Mononuclear cell (primary cell): ENCODE measurements at regions not wholly inside any gene's neighbourhood (a gene's known extent, or its start where the extent isn't known, plus 50 kb on each side); places are given as distances from the start of the nearest gene placed in this dataset.

Experiments
- H3K27me3 ChIP-seq: 2 replicates; pipeline ENCODE4 v1.6.0; 2011; ENCODE audit warnings: low read length, control low read depth; ENCODE audit not compliant: insufficient read depth
- H3K4me1 ChIP-seq: 2 replicates; pipeline ENCODE4 v1.5.1; 2011; ENCODE audit warnings: mild to moderate bottlenecking, low read length, control low read depth; ENCODE audit not compliant: insufficient read depth
- H3K4me3 ChIP-seq: 2 replicates; pipeline ENCODE4 v1.5.1; 2011; ENCODE audit warnings: mild to moderate bottlenecking, low read length, moderate library complexity
- H3K9me3 ChIP-seq: 2 replicates; pipeline ENCODE4 v1.5.1; 2011; ENCODE audit warnings: low read depth, mild to moderate bottlenecking, control low read depth, low read length

- no peak overlapping the region for H3K4me3 ChIP-seq
- H3K4me1 ChIP-seq: no peaks in the 10 kb centered on the region
- H3K9me3 ChIP-seq: no peaks in the 10 kb centered on the region
- H3K27me3 ChIP-seq: peaks cover 14% of the 10 kb centered on the region
Measured at GRCh38 chr2:37500031-37500430, 155.6 kb downstream of the QPCT start.

GRCh38 chr2:37501113-37501512 is 156.7 kb downstream of the QPCT start:
- no peak overlapping the region for H3K4me3 ChIP-seq
- H3K9me3 ChIP-seq: no peaks in the 10 kb centered on the region
- H3K4me1 ChIP-seq: no peaks in the 10 kb centered on the region
- peaks cover 14% of the 10 kb centered on the region for H3K27me3 ChIP-seq

- H3K4me3 ChIP-seq: no peak overlapping the region
- no peaks in the 10 kb centered on the region for H3K4me1 ChIP-seq
- H3K9me3 ChIP-seq: no peaks in the 10 kb centered on the region
- peaks cover 4% of the 10 kb centered on the region for H3K27me3 ChIP-seq
Measured at GRCh38 chr2:37506407-37507050, 162.1 kb downstream of the QPCT start.

- Histone ChIP-seq H3K27me3 (no peaks in the 10 kb centered on the region), H3K9me3 (no peaks in the 10 kb centered on the region)
Measured at GRCh38 chr2:37507051-37507410, 162.6 kb downstream of the QPCT start.

GRCh38 chr2:37507703-37508102 is 163.3 kb downstream of the QPCT start:
- Histone ChIP-seq H3K4me1 (no peaks in the 10 kb centered on the region), H3K9me3 (no peaks in the 10 kb centered on the region), H3K27me3 (no peaks in the 10 kb centered on the region)

More at GRCh38 chr2:37507051-37507410, 162.6 kb downstream of the QPCT start:
- no peak overlapping the region for H3K4me3 ChIP-seq
- no peaks in the 10 kb centered on the region for H3K4me1 ChIP-seq

GRCh38 chr2:37512971-37513370 is 158.5 kb downstream of the CDC42EP3 start:
- H3K9me3 ChIP-seq: no peaks in the 10 kb centered on the region
- H3K4me3 ChIP-seq: no peak overlapping the region
- no peaks in the 10 kb centered on the region for H3K27me3 ChIP-seq
- H3K4me1 ChIP-seq: no peaks in the 10 kb centered on the region

More at GRCh38 chr2:37507703-37508102, 163.3 kb downstream of the QPCT start:
- no peak overlapping the region for H3K4me3 ChIP-seq

- Histone ChIP-seq H3K4me3 (no peak overlapping the region), H3K9me3 (no peaks in the 10 kb centered on the region), H3K4me1 (peaks cover 30% of the 10 kb centered on the region), H3K27me3 (no peaks in the 10 kb centered on the region)
Measured at GRCh38 chr2:37523814-37524362, 147.6 kb downstream of the CDC42EP3 start.

- H3K27me3 ChIP-seq: no peaks in the 10 kb centered on the region
- no peak overlapping the region for H3K4me3 ChIP-seq
- peaks cover 30% of the 10 kb centered on the region for H3K4me1 ChIP-seq
- H3K9me3 ChIP-seq: no peaks in the 10 kb centered on the region
Measured at GRCh38 chr2:37526323-37526722, 145.1 kb downstream of the CDC42EP3 start.

- Histone ChIP-seq H3K9me3 (no peaks in the 10 kb centered on the region), H3K4me1 (peaks cover 28% of the 10 kb centered on the region), H3K4me3 (no peak overlapping the region), H3K27me3 (no peaks in the 10 kb centered on the region)
Measured at GRCh38 chr2:37526856-37527255, 144.6 kb downstream of the CDC42EP3 start.

- H3K27me3 ChIP-seq: no peaks in the 10 kb centered on the region
- no peak overlapping the region for H3K4me3 ChIP-seq
- peaks cover 25% of the 10 kb centered on the region for H3K4me1 ChIP-seq
- no peaks in the 10 kb centered on the region for H3K9me3 ChIP-seq
Measured at GRCh38 chr2:37527361-37527760, 144.1 kb downstream of the CDC42EP3 start.

- H3K4me3 ChIP-seq: no peak overlapping the region
- no peaks in the 10 kb centered on the region for H3K9me3 ChIP-seq
- H3K4me1 ChIP-seq: peaks cover 18% of the 10 kb centered on the region
- H3K27me3 ChIP-seq: no peaks in the 10 kb centered on the region
Measured at GRCh38 chr2:37529830-37530415, 141.5 kb downstream of the CDC42EP3 start.

- H3K4me1 ChIP-seq: peaks cover 9% of the 10 kb centered on the region
- no peaks in the 10 kb centered on the region for H3K27me3 ChIP-seq
- H3K4me3 ChIP-seq: no peak overlapping the region
- H3K9me3 ChIP-seq: no peaks in the 10 kb centered on the region
Measured at GRCh38 chr2:37532503-37532902, 138.9 kb downstream of the CDC42EP3 start.

GRCh38 chr2:37537316-37537715 is 134.1 kb downstream of the CDC42EP3 start:
- Histone ChIP-seq H3K27me3 (no peaks in the 10 kb centered on the region), H3K9me3 (no peaks in the 10 kb centered on the region), H3K4me3 (no peak overlapping the region), H3K4me1 (peaks cover 9% of the 10 kb centered on the region)

GRCh38 chr2:37541516-37541915 is 129.9 kb downstream of the CDC42EP3 start:
- peaks cover 1% of the 10 kb centered on the region for H3K4me1 ChIP-seq
- no peaks in the 10 kb centered on the region for H3K27me3 ChIP-seq
- H3K9me3 ChIP-seq: no peaks in the 10 kb centered on the region
- H3K4me3 ChIP-seq: no peak overlapping the region

GRCh38 chr2:37543999-37544557 is 127.4 kb downstream of the CDC42EP3 start:
- Histone ChIP-seq H3K4me1 (peaks cover 3% of the 10 kb centered on the region), H3K27me3 (no peaks in the 10 kb centered on the region), H3K9me3 (no peaks in the 10 kb centered on the region), H3K4me3 (no peak overlapping the region)
